ENCODE measurements at regions not wholly inside any gene's neighbourhood (a gene's known extent, or its start where the extent isn't known, plus 50 kb on each side); places are given as distances from the start of the nearest gene placed in this dataset.
A peak's percentile ranks its signal among the peaks of the same experiment; 100 is the strongest.

- DNase-seq (ENCODE audit: low read depth), result no peak
These were observed 403.7 kb downstream of the CDH26 start for GRCh38 chr20:60361761-60362395.

DNA sequence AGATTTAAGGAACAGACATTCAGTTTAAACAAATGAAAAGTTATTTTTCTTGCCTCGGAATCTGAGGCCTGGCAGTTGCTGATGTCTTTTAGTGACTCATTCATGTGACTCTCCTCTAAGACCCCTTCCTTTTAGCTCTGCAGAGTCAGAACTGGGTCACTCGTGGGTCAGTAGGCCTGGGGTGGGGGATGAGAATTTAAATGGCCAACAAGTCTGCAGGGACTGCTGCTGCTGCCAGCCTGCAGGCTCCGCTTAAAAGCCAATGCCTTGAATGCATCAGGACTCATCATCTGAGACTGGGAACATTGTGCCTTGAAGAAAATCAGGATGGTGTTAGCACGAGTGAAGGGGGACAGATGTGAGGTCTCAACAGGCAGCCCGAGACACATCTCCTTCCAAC, 404.3 kb downstream of the CDH26 start:
- DNase-seq (ENCODE audit: low read depth), result no peak

- DNase-seq (ENCODE audit: low read depth), result no peak
These were observed 405.5 kb downstream of the CDH26 start for GRCh38 chr20:60363698-60364097.

DNA sequence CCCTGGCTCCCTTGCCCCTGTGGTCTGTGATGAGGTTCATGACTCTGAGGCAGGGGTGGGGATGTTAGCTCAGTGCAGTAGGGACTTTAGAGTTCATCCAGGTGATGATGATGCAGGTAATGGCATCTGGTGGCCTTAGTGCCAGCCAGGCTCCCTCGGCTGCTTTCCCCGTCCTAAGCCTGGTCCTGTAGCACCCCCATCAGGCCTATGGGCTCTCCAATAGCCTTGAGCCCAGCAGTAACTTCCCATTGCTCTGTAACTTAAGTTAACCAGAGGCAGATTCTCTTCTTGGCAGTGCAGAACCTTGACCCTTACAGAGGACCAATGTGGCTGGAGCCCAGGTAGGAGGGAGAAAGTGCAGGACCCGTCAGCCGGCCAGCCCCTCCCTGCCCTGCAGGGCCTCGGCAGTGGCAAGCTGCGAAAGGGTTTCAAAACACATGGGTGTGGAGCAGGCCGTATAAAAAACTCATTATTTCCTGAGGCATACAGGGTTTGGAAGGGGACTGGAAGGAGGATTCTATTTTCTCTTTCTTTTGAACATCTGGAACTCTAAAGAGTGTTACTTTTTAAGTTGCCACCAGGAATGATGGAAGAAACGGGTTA, 406.9 kb downstream of the CDH26 start:
- DNase-seq (ENCODE audit: low read depth), result peak; percentile 12

DNA sequence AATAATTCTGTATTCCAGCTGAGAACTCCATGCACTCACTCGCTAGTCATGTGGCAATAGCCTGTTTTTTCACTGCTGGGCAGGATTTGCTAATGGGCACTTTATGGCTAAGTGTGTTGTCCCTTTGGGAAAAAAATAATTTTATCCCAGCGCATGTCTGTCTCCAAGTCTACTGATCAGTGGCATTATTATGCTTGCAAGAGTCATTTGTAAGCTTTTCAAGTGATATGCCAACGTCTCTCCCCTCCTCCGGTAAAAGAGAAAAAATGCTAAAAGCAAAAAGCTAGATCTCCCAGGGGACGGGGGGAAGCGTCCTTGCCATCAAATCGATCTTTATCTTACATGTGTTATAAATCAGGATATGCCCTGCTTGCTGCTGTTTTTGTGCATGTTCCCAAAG, 407.7 kb downstream of the CDH26 start:
- DNase-seq (ENCODE audit: low read depth), result no peak

- DNase-seq (ENCODE audit: low read depth), result no peak
These were observed 413.2 kb downstream of the CDH26 start for GRCh38 chr20:60371384-60371783.

DNA sequence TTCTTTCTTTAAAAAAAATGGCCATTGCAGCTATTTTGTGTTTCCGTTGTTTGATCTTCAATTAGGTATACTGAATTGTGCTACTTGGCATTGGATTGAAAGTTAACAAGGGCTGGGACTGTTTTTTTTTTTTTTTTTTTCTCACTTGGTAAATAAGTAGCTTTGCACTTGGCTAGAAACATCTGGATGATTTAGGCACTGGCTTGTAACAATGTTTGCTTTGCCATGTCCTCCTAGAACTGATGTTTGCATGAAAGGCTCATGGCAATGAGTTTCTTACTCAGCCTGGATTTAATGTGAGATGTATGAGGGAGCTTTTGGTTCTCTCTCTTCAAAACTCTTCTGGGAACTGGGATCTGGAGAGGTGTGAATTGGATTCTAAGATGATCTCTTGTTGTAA, 414.1 kb downstream of the CDH26 start:
- no peak for DNase-seq (ENCODE audit: low read depth)

GRCh38 chr20:60372822-60373221, 414.6 kb downstream of the CDH26 start:
- no peak for DNase-seq (ENCODE audit: low read depth)

GRCh38 chr20:60378620-60379019, 420.4 kb downstream of the CDH26 start:
- DNase-seq (ENCODE audit: low read depth), result no peak

DNA sequence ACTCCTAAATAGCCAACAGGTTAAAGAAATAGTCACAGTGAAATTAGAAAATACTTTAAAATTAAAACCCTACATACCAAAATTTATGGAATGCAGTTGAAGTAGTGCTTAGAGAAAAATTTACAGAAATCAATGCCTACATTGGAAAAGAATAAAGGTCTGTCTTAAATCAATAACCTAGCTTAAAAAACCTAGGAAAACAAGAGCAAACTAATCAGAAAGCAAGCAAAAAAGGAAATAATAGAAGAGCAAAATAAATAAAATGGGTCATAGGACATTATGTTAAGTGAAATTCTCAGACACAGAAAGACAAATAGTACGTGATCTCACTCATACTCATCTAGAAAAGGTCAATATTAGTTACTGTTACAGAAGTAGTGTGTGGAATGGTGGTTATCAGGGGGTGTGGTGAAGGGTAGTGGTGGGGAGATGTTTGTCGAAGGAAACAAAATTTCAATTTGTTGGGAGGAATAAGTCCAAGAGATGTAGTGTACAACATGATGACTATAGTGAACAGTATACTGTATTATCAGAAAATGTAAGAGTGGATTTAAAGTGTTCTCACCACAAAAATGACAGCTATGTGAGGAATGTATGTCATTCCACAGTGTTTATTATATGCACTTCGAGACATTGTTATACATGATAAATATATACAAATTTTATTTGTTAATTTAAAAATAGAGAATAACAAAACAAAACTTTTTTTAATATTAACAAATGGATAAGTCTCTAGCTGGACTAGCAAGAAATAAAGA, 423.6 kb downstream of the CDH26 start:
- DNase-seq (ENCODE audit: low read depth), result peak; percentile 3

- no peak for DNase-seq (ENCODE audit: low read depth)
These were observed 431.2 kb downstream of the CDH26 start for GRCh38 chr20:60389441-60389840.

GRCh38 chr20:60389882-60390281, 431.7 kb downstream of the CDH26 start:
- DNase-seq (ENCODE audit: low read depth), result no peak

DNA sequence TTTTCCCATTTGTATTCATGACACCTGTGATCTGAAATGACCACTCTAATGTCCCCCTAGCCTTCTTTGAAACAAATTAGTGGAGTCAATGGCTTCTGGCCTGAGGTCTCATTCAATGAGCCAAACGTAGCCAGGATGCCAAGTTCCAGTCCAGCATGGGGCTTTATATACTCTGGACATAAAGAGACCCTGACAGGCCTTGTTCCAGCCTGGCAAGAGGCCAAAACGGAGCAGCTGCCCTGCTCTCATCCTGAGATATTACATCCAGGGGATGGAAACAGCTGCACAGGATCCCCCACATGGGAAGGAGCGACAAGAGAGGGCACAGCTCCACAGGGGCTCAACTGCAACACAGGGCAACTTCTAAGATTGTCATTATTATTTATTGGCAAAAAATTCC, 437.8 kb downstream of the CDH26 start:
- DNase-seq (ENCODE audit: low read depth), result no peak

DNA sequence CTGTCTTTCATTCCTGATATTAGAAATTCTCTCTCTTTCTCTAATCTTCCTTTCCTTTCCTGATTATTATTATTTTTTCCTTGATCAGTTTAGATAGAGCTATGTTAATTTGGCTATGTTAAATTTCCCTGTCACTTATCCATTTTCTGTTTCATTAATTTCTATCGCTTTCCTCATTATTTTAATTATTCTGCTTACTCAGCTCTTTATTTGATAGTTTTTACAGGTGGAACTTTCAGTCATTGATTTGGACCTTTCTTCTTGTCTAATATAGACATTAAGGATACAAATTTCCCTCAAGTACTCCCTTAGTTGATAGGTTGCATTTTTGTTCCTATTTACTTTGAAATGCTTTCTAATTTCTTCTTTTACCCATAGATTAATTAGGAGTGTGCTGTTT, 442.3 kb downstream of the CDH26 start:
- DNase-seq (ENCODE audit: low read depth), result no peak

DNA sequence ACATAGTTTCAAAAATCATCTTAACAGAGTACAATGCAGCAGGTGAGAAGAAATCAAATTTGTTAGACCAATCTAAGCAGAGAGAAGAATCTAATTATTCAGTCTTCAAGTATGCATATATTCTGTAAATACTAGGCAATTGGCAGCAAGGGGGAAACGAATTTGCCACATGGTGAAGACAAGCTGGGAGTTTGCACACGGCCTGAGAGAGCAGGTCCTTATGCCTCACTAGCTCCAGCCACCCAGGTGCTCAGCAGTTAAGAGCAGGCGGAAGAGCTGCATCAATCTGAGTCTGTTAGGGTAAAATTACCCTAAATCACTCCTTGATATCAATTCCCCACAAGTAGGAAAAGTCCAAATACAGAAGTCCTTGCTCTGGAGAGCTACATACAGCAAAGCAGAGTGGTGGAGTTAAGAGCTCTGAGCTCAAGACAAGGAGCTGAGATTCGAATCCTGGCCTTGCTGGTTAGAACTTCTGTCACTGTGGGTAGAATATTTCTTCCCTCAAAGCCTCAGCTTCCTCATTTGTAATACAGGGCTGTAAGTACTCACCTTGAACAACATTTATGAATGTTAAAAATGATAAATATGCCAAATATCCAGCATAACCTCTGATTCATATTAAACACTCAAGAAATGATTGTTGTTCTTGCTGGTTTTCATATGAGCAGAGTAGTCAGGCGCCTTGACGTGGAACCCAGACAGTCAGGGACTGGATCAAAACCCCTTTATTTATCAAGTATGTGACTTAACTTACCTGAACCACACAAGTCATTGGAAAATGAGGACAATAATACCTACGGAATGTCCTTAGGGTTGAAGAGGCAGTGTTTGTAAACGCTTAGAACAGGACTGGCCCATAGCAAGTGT, 444.2 kb downstream of the CDH26 start:
- DNase-seq (ENCODE audit: low read depth), result no peak

DNA sequence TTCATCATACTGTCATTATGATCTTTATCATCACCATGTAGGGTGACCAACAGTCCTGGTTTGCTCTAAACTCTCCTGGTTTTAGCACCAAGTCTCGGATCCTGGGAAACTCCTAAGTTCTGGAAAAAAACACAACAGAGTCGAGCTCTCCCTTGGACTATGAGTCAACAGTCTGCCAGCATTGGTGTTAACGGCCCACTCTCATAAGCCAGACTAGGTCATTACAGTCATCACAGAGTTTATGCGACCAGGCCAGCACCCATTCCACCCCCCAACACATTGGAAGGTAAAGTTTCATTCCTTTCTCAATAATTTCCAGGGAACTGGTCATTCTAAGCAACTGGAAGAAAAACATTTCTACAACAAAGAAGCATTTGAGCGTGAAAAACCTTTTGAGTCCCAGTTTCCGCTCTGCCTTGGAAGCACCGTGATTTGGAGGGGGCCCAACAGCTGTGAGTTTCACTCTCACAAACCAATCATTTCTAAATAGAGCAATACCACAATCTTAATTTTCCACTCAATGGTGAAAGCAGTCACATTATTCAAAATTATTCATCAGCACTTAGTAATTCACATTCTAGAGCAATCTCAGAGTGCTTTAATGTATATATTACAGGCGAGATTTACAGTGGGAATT, 445.0 kb downstream of the CDH26 start:
- DNase-seq (ENCODE audit: low read depth), result no peak

DNA sequence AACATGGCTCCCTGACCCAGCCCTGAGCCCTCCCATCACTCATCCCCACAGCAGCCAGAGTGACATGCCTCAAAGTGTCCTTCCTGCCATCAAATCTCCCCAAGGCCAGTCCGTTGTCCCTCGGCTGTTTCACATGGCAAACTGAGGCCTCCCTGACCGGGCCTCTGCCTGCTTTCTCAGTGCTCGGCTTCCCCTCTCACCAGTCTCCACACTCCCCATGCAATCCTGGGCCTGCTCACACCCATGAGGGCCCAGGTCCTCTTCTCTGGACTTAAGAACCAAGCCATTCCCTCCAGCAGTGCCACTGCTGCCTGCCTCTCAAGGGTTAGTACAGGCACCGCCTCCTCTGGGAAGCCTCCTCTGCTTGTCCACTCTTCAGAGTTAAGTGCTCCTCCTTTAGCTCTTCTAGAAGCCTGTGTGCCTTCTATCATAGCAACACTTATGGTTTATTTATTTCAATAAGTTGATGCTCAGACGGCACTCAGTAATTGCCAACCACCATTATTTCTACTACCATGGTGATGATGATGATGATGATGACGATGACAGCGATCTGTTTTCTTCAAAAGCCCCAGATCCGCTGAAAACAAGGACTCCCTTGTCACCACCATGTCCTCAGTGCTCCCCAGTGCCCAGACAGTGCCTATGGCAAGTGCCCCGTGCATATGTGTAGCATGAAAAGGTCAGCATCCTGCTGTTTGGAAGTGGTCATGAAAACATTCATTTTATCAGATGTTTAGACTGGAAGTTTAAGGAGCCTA, 449.0 kb downstream of the CDH26 start:
- no peak for DNase-seq (ENCODE audit: low read depth)

- no peak for DNase-seq (ENCODE audit: low read depth)
These were observed 449.7 kb downstream of the CDH26 start for GRCh38 chr20:60407938-60408337.

DNA sequence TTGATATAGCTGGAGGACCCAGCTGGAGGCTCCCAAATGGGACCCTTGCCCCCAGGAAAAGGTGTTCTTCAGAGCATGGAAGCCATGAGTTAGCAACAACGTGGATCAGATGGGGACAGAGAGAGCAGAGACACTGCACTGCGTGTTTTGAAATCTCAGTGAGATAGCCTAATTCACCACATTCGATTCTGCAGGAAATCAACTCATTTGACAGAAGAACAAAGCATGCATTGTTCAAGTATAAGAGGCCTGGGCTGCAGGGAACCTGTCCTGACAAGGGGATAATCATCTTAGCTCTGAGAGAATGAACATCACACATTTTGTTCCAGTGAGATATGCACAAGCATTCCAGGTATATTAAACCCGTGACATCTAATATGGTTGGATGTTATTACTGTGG, 450.2 kb downstream of the CDH26 start:
- DNase-seq (ENCODE audit: low read depth), result no peak

DNA sequence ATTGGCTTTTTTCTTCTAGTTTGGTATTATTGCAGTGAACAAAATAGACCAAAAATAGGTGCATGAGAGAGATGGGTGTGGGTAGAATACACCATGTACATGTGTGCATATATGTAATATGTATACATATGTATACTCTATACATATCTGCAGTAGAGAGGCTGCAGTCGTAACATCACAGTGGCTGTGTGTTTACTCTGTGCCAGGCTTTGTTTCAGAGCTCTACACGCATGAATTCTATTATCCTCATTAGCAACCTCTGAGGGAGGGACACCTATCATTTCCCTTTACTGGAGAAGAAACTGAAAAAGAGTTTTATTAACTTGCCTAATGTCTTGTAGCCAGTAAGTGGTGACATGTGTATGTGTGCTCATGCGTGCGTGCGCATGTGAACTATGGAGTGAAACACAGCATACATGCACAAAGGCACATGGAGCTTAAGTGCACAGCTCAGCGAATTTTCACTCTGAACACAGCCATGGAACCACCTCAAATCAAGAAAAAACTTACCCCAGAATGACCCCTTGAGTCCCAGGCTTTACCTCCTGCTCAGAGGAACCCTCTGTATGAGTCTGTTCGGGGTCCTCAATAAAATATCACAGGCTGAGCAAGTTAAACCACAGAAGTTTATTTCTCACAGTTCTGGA, 452.5 kb downstream of the CDH26 start:
- DNase-seq (ENCODE audit: low read depth), result no peak
